Neural progenitor cell (in vitro differentiated cells): ENCODE measurements at regions not wholly inside any gene's neighbourhood (a gene's known extent, or its start where the extent isn't known, plus 50 kb on each side); places are given as distances from the start of the nearest gene placed in this dataset.

Source experiments
- DNase-seq: peaks from one replicate; pipeline ENCODE4 v3.0.0-alpha.2; 2016; ENCODE audit warnings: low spot score
- H2AFZ ChIP-seq: fragments of 200-600 bp; sonication (generic); replicated peaks from 2 replicates; pipeline ENCODE4 v1.6.1; 2016; ENCODE audit warnings: antibody characterized with exemption
- H3F3A ChIP-seq: fragments of 200-600 bp; sonication (generic); 2 replicates; pipeline ENCODE4 v1.6.1; 2016; ENCODE audit warnings: antibody characterized with exemption, low read depth
- H3K27ac ChIP-seq: fragments of 200-600 bp; sonication (generic); 2 replicates; pipeline ENCODE4 v1.5.1; 2016; ENCODE audit warnings: mild to moderate bottlenecking
- H3K27me3 ChIP-seq: fragments of 200-600 bp; sonication (generic); 2 replicates; pipeline ENCODE4 v1.6.1; 2016; ENCODE audit warnings: mild to moderate bottlenecking, moderate library complexity
- H3K36me3 ChIP-seq: fragments of 200-600 bp; sonication (generic); 2 replicates; pipeline ENCODE4 v1.5.1; 2016
- H3K4me1 ChIP-seq: fragments of 200-600 bp; sonication (generic); 2 replicates; pipeline ENCODE4 v1.6.1; 2016; ENCODE audit warnings: mixed run types
- H3K4me2 ChIP-seq: fragments of 200-600 bp; sonication (generic); 2 replicates; pipeline ENCODE4 v1.6.1; 2016
- H3K4me3 ChIP-seq: fragments of 200-600 bp; sonication (generic); 2 replicates; pipeline ENCODE4 v1.5.1; 2016
- H3K79me2 ChIP-seq: fragments of 200-600 bp; sonication (generic); 2 replicates; pipeline ENCODE4 v1.6.1; 2016; ENCODE audit warnings: low read depth
- H3K9ac ChIP-seq: fragments of 200-600 bp; sonication (generic); 2 replicates; pipeline ENCODE4 v1.6.1; 2016
- H3K9me3 ChIP-seq: fragments of 200-600 bp; sonication (generic); 2 replicates; pipeline ENCODE4 v1.5.1; 2016; ENCODE audit warnings: low read depth
- H4K20me1 ChIP-seq: fragments of 200-600 bp; sonication (generic); 2 replicates; pipeline ENCODE4 v1.6.1; 2016; ENCODE audit warnings: low read depth
- H3K27ac Mint-ChIP-seq: 3 replicates; pipeline ENCODE4 v1.8.0; 2021; ENCODE audit warnings: mixed read lengths
- H3K27me3 Mint-ChIP-seq: 2 replicates; pipeline ENCODE4 v1.8.0; 2022; ENCODE audit warnings: low read depth, mild to moderate bottlenecking, inconsistent platforms, moderate library complexity, mixed read lengths; ENCODE audit not compliant: insufficient read depth
- H3K36me3 Mint-ChIP-seq: 3 replicates; pipeline ENCODE4 v1.8.0; 2021; ENCODE audit warnings: mixed read lengths
- H3K4me1 Mint-ChIP-seq: 3 replicates; pipeline ENCODE4 v1.8.0; 2021; ENCODE audit warnings: mixed read lengths
- H3K4me3 Mint-ChIP-seq: 3 replicates; pipeline ENCODE4 v1.8.0; 2021; ENCODE audit warnings: mild to moderate bottlenecking, moderate library complexity, mixed read lengths
- H3K9me3 Mint-ChIP-seq: 3 replicates; pipeline ENCODE4 v1.8.0; 2020; ENCODE audit warnings: mixed read lengths
- EZH2 ChIP-seq: fragments of 200-600 bp; sonication (generic); IDR thresholded peaks from 2 replicates; pipeline ENCODE4 v1.6.1; 2017; ENCODE audit warnings: antibody characterized with exemption, mild to moderate bottlenecking, moderate library complexity
- EZH2phosphoT487 ChIP-seq: fragments of 200-600 bp; sonication (generic); IDR thresholded peaks from 2 replicates; pipeline ENCODE4 v1.6.1; 2017; ENCODE audit warnings: antibody characterized with exemption
- TF ChIP-seq, protein P1 (sequence below): fragments of 200-600 bp; sonication (generic); IDR thresholded peaks from 2 replicates; pipeline ENCODE4 v1.5.1; 2017; ENCODE audit warnings: antibody characterized with exemption, mild to moderate bottlenecking

DNA sequence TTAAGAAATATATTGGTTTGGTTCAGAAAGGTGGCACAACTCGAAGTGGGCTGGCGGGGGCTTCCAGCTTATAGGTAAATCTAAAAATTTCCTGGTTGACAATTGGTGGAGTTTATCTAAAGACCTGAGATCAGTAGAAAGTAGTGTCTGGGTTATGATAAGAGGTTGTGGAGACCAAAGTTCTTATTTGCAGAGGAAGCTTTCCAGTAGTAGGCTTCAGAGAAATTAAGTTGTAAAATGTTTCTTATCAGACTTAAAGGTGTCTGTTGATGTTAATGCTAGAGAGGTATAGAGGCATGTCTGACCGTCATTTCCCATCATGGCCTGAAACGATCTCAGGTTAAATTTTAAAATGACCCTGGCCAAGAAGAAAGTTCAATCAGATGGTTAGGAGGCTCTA lies 565.2 kb upstream of the DPPA4 start:
- no peak overlapping the region for H3K9ac ChIP-seq
- Mint-ChIP-seq H3K27ac (no peak overlapping the region), H3K36me3 (peaks cover 4% of the 10 kb centered on the region), H3K9me3 (peaks cover 20% of the 10 kb centered on the region), H3K27me3 (peaks cover 2% of the 10 kb centered on the region), H3K4me1 (peaks cover 25% of the 10 kb centered on the region), H3K4me3 (no peak overlapping the region)
- peaks cover 13% of the 10 kb centered on the region for H3K4me1 ChIP-seq
- H3K79me2 ChIP-seq: no peaks in the 10 kb centered on the region
- H2AFZ ChIP-seq: no peak overlapping the region
- peaks cover 4% of the 10 kb centered on the region for H4K20me1 ChIP-seq
- no peak overlapping the region for H3K27ac ChIP-seq
- no peak overlapping the region for H3K4me3 ChIP-seq
- no peaks in the 10 kb centered on the region for H3K9me3 ChIP-seq
- no peaks in the 10 kb centered on the region for H3K36me3 ChIP-seq
- TF ChIP-seq EZH2 (no peak), EZH2phosphoT487 (no peak)
- TF ChIP-seq, protein P1, sequence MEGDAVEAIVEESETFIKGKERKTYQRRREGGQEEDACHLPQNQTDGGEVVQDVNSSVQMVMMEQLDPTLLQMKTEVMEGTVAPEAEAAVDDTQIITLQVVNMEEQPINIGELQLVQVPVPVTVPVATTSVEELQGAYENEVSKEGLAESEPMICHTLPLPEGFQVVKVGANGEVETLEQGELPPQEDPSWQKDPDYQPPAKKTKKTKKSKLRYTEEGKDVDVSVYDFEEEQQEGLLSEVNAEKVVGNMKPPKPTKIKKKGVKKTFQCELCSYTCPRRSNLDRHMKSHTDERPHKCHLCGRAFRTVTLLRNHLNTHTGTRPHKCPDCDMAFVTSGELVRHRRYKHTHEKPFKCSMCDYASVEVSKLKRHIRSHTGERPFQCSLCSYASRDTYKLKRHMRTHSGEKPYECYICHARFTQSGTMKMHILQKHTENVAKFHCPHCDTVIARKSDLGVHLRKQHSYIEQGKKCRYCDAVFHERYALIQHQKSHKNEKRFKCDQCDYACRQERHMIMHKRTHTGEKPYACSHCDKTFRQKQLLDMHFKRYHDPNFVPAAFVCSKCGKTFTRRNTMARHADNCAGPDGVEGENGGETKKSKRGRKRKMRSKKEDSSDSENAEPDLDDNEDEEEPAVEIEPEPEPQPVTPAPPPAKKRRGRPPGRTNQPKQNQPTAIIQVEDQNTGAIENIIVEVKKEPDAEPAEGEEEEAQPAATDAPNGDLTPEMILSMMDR: no peak
- peaks cover 14% of the 10 kb centered on the region for H3K27me3 ChIP-seq
- DNase-seq: no peak
- no peak overlapping the region for H3K4me2 ChIP-seq
- no peaks in the 10 kb centered on the region for H3F3A ChIP-seq

DNA sequence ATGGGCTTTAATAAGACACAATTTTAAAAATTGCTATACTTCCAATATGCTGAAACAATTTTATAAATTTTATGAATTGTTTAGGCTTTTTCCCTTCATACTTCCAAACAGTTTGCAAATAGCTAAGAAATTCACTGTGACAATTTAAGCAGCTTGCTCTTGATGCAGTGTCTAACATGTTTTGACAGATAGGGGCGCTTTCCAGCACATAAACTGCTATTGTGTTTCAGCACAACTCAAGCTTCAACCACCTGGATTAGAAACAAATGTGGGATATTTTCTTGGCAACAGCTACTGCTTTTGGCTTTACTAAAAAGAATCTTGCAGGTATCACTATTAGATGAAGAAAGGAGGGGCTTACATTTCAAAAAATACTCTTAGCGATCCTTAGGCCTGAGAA lies 565.8 kb upstream of the DPPA4 start:
- Mint-ChIP-seq H3K27ac (no peak overlapping the region), H3K4me3 (no peak overlapping the region), H3K36me3 (peaks cover 4% of the 10 kb centered on the region), H3K9me3 (peaks cover 24% of the 10 kb centered on the region), H3K27me3 (peaks cover under 1% of the 10 kb centered on the region), H3K4me1 (peaks cover 25% of the 10 kb centered on the region)
- H3K4me3 ChIP-seq: no peak overlapping the region
- H4K20me1 ChIP-seq: peaks cover 4% of the 10 kb centered on the region
- no peaks in the 10 kb centered on the region for H3K9me3 ChIP-seq
- H3K36me3 ChIP-seq: no peaks in the 10 kb centered on the region
- H3K4me2 ChIP-seq: no peak overlapping the region
- no peak for DNase-seq
- H3K27me3 ChIP-seq: peaks cover 9% of the 10 kb centered on the region
- H3F3A ChIP-seq: no peaks in the 10 kb centered on the region
- no peak overlapping the region for H2AFZ ChIP-seq
- H3K27ac ChIP-seq: no peak overlapping the region
- peaks cover 13% of the 10 kb centered on the region for H3K4me1 ChIP-seq
- H3K79me2 ChIP-seq: no peaks in the 10 kb centered on the region
- H3K9ac ChIP-seq: no peak overlapping the region
- TF ChIP-seq, protein P1: peak; percentile 13
- no peak for TF ChIP-seq EZH2phosphoT487

DNA sequence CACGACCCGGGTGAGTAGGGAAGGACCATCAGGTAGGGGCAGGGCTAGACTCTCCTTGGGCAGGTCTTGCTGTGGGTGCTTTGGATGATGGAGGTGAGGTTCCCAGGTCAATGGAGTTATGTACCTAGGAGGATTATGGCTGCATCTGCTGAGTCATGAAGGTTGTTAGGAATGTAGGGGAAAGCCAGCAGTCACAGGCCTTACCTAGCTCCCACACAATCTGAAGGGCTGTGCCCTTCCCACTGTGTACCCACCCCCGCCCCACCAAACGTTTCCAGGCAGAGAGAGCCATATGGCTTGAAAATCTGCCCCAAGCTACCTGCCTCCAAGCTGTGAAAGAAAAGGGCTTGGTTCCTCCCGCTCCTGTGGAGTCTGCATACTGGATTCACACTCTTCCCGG lies 573.4 kb upstream of the DPPA4 start:
- peaks cover 3% of the 10 kb centered on the region for H3K36me3 Mint-ChIP-seq
- no peak overlapping the region for H3K27ac ChIP-seq
- TF ChIP-seq EZH2: no peak
- TF ChIP-seq, protein P1: no peak
- TF ChIP-seq EZH2phosphoT487: no peak
- DNase-seq: no peak
- peaks cover 3% of the 10 kb centered on the region for H3K9me3 ChIP-seq
- H2AFZ ChIP-seq: no peak overlapping the region
- H3K4me1 Mint-ChIP-seq: no peaks in the 10 kb centered on the region
- H3K79me2 ChIP-seq: no peaks in the 10 kb centered on the region
- H3K4me3 Mint-ChIP-seq: no peak overlapping the region
- H4K20me1 ChIP-seq: no peaks in the 10 kb centered on the region
- no peak overlapping the region for H3K27ac Mint-ChIP-seq
- no peak overlapping the region for H3K4me2 ChIP-seq
- no peaks in the 10 kb centered on the region for H3K27me3 Mint-ChIP-seq
- H3K4me1 ChIP-seq: no peaks in the 10 kb centered on the region
- no peaks in the 10 kb centered on the region for H3K36me3 ChIP-seq
- no peak overlapping the region for H3K4me3 ChIP-seq
- H3K9ac ChIP-seq: no peak overlapping the region
- no peaks in the 10 kb centered on the region for H3K27me3 ChIP-seq
- H3F3A ChIP-seq: no peaks in the 10 kb centered on the region
- H3K9me3 Mint-ChIP-seq: peaks cover 38% of the 10 kb centered on the region
